Limb (tissue), 2 donors: ENCODE measurements at regions not wholly inside any gene's neighbourhood (a gene's known extent, or its start where the extent isn't known, plus 50 kb on each side); places are given as distances from the start of the nearest gene placed in this dataset.

Source experiments
- DNase-seq, 2 donors: peaks; one replicate each; pipeline ENCODE4 v3.0.0-alpha.2; 2016; ENCODE audit errors: extremely low spot score in 2 of 2

GRCh38 chr17:56648321-56648720 lies 54.8 kb downstream of the NOG start:
- DNase-seq = no peak

- no peak for DNase-seq
These were observed 55.3 kb downstream of the NOG start for GRCh38 chr17:56648806-56649205.

- no peak for DNase-seq
These were observed 59.1 kb downstream of the NOG start for GRCh38 chr17:56652628-56653027.

GRCh38 chr17:56653877-56654276 lies 60.4 kb downstream of the NOG start:
- no peak for DNase-seq

- DNase-seq = no peak
These were observed 63.3 kb downstream of the NOG start for GRCh38 chr17:56656701-56657327.

GRCh38 chr17:56658648-56659047 lies 65.1 kb downstream of the NOG start:
- no peak for DNase-seq

- no peak for DNase-seq
These were observed 66.1 kb downstream of the NOG start for GRCh38 chr17:56659622-56660021.

GRCh38 chr17:56661906-56662305 lies 68.4 kb downstream of the NOG start:
- DNase-seq = no peak

GRCh38 chr17:56665864-56666263 lies 72.4 kb downstream of the NOG start:
- peak in 1 of 2 donors; percentile 48 for DNase-seq

GRCh38 chr17:56667925-56668458 lies 74.5 kb downstream of the NOG start:
- DNase-seq = no peak

- no peak for DNase-seq
These were observed 78.7 kb downstream of the NOG start for GRCh38 chr17:56672195-56672594.

GRCh38 chr17:56674401-56674925 lies 81.0 kb downstream of the NOG start:
- no peak for DNase-seq

GRCh38 chr17:56675876-56676660 lies 82.6 kb downstream of the NOG start:
- DNase-seq = no peak

- no peak for DNase-seq
These were observed 83.3 kb downstream of the NOG start for GRCh38 chr17:56676810-56677209.

GRCh38 chr17:56678249-56679114 lies 85.0 kb downstream of the NOG start:
- peak; percentile 10 to 63 for DNase-seq

GRCh38 chr17:56679115-56679776 lies 85.7 kb downstream of the NOG start:
- DNase-seq = peak; percentile 42 to 72

- no peak for DNase-seq
These were observed 86.4 kb downstream of the NOG start for GRCh38 chr17:56679777-56680422.

- DNase-seq = no peak
These were observed 87.2 kb downstream of the NOG start for GRCh38 chr17:56680676-56681075.

- peak in 1 of 2 donors; percentile 13 for DNase-seq
These were observed 88.2 kb downstream of the NOG start for GRCh38 chr17:56681561-56682266.

- DNase-seq = no peak
These were observed 94.7 kb downstream of the NOG start for GRCh38 chr17:56688151-56688550.
